ENCODE measurements at regions not wholly inside any gene's neighbourhood (a gene's known extent, or its start where the extent isn't known, plus 50 kb on each side); places are given as distances from the start of the nearest gene placed in this dataset.
"Not testable (repeated sequence)": the region's sequence is repeated elsewhere in the genome, so short reads cannot be mapped to it uniquely, and the experiment has no call there.

DNA sequence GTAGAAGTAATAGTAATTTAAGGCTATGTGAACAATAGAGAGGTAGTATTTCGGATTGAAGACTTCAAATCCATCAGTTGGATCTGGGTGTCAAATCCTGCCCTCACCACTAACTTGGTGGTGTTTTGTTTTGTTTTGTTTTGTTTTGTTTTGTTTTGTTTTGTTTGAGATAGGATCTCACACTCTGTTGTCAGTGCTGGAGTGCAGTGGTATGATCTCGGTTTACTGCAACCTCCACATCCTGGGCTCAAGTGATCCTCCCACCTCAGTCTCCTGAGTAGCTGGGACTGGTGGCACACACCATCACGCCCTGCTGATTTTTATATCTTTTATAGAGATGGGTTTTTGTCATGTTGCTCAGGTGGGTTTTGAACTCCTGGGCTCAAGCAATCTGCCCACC lies 129.4 kb upstream of the ZNF217 start:
- in situ Hi-C loops (cut with HindIII; ENCODE audit: low sequenced_read_pairs) = no loop called here
- TF ChIP-seq, protein P1, sequence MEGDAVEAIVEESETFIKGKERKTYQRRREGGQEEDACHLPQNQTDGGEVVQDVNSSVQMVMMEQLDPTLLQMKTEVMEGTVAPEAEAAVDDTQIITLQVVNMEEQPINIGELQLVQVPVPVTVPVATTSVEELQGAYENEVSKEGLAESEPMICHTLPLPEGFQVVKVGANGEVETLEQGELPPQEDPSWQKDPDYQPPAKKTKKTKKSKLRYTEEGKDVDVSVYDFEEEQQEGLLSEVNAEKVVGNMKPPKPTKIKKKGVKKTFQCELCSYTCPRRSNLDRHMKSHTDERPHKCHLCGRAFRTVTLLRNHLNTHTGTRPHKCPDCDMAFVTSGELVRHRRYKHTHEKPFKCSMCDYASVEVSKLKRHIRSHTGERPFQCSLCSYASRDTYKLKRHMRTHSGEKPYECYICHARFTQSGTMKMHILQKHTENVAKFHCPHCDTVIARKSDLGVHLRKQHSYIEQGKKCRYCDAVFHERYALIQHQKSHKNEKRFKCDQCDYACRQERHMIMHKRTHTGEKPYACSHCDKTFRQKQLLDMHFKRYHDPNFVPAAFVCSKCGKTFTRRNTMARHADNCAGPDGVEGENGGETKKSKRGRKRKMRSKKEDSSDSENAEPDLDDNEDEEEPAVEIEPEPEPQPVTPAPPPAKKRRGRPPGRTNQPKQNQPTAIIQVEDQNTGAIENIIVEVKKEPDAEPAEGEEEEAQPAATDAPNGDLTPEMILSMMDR (IDR thresholded peaks at IDR 0.05; ENCODE audit: low read depth, low read length, missing control alignments) = no peak
- no peak overlapping the region for H3K4me3 ChIP-seq (ENCODE audit: low read depth, low read length)
- no peak for DNase-seq (ENCODE audit: low read depth)

DNA sequence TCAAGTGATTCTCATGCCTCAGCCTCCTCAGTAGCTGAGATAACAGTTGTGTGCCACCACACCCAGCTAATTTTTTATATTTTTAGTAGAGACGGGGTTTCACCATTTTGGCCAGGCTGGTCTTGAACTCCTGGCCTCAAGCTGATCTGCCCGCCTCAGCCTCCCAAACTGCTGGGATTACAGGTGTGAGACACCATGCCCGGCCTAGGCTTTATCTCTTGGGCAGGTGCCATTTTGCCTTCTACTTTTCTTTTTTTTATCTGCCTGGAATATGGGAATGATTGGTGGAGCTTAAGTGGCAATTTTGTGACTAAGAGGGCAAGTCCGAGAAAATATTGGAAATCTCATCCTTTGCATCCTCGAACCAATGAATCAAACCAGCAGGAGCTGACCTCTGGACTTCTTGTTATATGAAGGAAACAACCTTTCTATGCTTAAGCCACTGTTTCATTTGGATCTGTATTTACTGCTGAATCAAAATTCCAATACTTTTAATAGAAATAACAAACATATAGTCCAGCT lies 128.9 kb upstream of the ZNF217 start:
- in situ Hi-C loops (cut with HindIII; ENCODE audit: low sequenced_read_pairs) = no loop called here

DNA sequence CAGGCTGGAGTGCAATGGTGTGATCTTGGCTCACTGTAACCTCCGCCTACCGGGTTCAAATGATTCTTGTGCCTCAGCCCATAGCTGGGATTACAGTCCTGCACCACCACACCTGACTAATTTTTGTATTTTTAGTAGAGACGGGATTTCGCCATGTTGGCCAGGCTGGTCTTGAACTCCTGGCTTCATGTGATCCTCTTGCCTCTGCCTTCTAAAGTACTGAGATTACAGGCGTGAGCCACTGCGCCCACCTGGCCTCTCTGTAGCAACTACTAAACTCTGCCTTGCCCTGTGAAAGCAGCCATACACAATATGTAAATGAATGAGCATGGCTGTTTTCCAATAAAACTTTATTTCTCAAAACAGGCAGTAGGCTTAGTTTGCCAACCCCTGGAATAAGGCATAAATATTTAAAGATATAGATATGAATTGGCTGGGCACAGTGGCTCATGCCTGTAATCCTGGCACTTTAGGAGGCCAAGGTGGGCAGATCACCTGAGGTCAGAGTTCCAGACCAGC lies 127.9 kb upstream of the ZNF217 start:
- H3K4me3 ChIP-seq (ENCODE audit: low read depth, low read length); DNase-seq (ENCODE audit: low read depth); in situ Hi-C loops (cut with HindIII; ENCODE audit: low sequenced_read_pairs): not testable (repeated sequence)

More for the DNA sequence above, 128.9 kb upstream of the ZNF217 start:
- TF ChIP-seq, protein P1 (IDR thresholded peaks at IDR 0.05; ENCODE audit: low read depth, low read length, missing control alignments) = no peak
- no peak overlapping the region for H3K4me3 ChIP-seq (ENCODE audit: low read depth, low read length)
- no peak for DNase-seq (ENCODE audit: low read depth)

DNA sequence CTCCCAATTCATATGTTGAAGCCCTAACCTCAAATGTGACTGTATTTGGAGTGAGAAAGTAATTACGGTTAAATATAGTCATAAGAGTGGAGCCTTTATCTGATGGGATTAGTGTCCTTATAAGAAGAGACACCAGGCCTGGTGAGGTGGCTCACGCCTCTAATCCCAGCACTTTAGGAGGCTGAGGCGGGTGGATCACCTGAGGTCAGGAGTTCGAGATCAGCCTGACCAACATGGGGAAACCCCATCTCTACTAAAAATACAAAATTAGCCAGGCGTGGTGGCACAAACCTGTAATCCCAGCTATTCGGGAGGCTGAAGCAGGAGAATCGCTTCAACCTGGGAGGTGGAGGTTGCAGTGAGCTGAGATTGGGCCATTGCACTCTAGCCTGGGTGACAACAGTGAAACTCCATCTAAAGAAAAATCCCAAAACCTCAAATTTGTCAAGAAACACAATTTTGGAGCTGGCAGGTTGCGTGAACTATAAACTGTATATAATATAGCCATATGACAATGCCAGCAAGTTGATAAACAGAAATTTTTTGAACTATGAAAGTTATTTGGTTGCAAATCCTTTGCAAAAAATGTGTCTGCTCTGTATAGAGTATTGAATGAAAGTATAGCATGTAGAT lies 125.6 kb upstream of the ZNF217 start:
- DNase-seq (ENCODE audit: low read depth); in situ Hi-C loops (cut with HindIII; ENCODE audit: low sequenced_read_pairs); H3K4me3 ChIP-seq (ENCODE audit: low read depth, low read length): not testable (repeated sequence)

DNA sequence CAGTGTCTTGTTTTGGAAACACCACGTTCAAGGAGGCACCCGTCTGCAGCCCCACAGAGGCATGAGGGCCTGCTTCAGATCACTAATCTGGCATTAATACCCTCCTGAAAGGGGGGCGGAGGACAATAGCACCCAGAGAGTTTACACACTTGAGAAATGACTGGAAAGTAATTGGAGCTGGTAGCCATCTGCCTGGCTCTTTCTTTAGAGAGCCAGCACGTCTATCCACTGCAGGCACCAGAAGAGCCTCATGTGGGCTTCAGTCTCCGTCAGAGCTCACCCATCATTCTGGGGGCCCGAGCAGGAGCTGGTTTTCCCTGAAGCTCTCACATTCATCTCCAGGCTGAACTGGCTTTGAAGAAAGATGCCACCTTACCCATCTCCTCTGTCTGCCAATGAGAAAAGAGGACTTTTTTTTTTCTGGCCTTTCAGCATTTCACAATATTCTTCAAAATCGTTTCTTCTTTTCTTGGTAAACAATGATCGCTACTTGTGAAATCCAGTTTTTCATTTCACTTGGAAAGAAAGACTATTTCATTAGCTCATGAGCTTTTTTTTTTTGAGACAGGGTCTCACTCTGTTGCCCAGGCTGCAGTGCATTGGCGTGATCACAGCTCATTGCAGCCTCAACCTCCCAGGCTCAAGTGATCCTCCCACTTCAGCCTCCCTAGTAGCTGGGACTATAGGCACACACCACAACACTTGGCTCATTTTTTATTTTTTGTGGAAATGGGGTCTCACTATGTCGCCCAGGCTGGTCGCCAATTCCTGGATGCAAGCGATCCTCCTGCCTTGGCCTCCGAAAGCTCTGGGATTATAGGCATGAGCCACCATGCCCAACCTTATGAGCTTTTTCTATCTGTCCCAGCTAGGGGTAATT lies 124.7 kb upstream of the ZNF217 start:
- TF ChIP-seq, protein P1 (IDR thresholded peaks at IDR 0.05; ENCODE audit: low read depth, low read length, missing control alignments) = no peak
- no peak for DNase-seq (ENCODE audit: low read depth)
- in situ Hi-C loops (cut with HindIII; ENCODE audit: low sequenced_read_pairs) = no loop called here
- no peak overlapping the region for H3K4me3 ChIP-seq (ENCODE audit: low read depth, low read length)

DNA sequence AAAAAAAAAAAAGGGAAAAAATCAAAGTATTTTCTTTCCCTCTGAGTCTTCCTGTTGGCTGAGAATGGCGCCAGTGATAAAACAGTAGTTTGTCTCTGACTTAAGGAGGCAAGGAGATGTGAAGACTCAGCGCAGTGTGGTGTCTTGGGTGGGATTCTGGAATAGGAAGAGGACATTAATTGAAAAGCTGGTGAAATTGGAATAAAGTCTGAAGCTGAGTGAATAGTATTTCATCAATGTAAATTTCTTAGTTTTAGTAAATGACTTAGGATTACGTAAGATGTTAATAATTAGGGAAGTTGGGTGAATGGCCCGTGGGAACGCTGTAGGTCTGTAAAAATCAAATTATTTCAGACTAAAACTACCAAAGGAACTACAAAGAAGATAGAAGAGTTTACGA lies 122.8 kb upstream of the ZNF217 start:
- H3K4me3 ChIP-seq (ENCODE audit: low read depth, low read length) = no peak overlapping the region
- TF ChIP-seq, protein P1 (IDR thresholded peaks at IDR 0.05; ENCODE audit: low read depth, low read length, missing control alignments) = no peak
- DNase-seq (ENCODE audit: low read depth) = no peak
- in situ Hi-C loops (cut with HindIII; ENCODE audit: low sequenced_read_pairs) = no loop called here

DNA sequence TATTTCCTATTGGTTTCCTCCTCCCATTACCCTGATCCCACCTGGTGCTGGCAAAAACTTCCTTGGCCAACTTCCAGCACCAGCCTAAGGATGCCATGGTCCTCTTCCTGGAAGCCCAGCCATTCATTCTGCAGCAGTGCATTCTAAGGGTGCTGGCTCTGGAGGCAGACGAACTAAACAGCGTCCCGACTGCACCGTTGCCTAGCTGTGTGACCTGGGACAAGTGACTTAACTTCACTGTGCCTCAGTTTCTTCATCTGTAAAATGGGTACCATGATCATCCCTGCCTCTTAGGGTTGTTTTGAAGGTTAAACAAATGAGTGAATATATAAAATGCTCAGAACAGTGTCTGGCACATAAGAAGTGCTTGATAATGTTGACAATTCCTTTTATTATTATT lies 120.9 kb upstream of the ZNF217 start:
- no peak overlapping the region for H3K4me3 ChIP-seq (ENCODE audit: low read depth, low read length)
- TF ChIP-seq, protein P1 (IDR thresholded peaks at IDR 0.05; ENCODE audit: low read depth, low read length, missing control alignments) = no peak
- no peak for DNase-seq (ENCODE audit: low read depth)
- in situ Hi-C loops (cut with HindIII; ENCODE audit: low sequenced_read_pairs) = no loop called here

All from astrocyte of the cerebellum (primary cell).